ENCODE measurements at regions not wholly inside any gene's neighbourhood (a gene's known extent, or its start where the extent isn't known, plus 50 kb on each side); places are given as distances from the start of the nearest gene placed in this dataset.

- H3K4me3 ChIP-seq (ENCODE audit: low read length): no peak overlapping the region
- TF ChIP-seq CTCF (conservative IDR thresholded peaks at IDR 0.05; ENCODE audit: low read depth, low read length): no peak
- no peak for DNase-seq (ENCODE audit: low read depth)
Observed at GRCh38 chr5:167406513-167406912, 884.9 kb upstream of the WWC1 start.

DNA sequence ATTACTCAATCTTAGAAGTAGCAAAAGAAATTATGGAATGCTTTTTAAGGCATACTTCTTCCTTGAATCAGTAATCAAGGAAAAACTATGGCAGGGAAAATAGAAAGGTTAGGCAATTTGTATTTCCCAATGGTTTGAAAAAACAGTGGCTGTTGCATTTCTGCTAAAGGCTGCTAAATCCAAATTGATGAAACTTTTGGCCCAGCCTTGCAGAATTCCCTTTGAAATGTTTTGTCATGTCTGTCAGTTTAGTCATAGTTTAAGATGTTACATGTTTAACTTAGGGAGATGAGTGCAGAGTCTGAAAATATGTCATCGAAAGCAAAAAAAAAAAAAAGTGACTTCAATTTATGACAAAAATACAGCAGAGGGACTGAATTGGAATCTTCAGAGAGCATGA is 878.9 kb upstream of the WWC1 start:
- no peak overlapping the region for H3K4me3 ChIP-seq (ENCODE audit: low read length)
- DNase-seq (ENCODE audit: low read depth): no peak
- TF ChIP-seq CTCF (conservative IDR thresholded peaks at IDR 0.05; ENCODE audit: low read depth, low read length): no peak

DNA sequence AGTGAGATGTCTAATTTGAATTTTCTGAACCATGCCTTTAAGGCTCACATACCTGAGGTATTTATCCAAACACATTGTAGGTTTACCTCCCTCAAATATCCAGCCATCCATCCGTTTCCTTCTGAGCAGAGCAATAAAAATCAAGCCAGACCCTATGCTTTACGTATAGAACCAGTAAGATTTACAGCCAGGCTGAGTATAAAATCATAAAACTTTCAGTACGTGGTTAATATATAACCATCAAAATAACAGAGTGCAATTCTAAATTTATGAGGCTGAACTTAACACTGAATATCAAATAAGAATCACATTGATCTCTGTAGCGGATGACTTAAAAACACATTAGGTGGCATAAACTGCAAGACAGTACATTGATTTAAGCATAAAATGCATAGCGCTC is 877.9 kb upstream of the WWC1 start:
- H3K4me3 ChIP-seq (ENCODE audit: low read length): no peak overlapping the region
- no peak for TF ChIP-seq CTCF (conservative IDR thresholded peaks at IDR 0.05; ENCODE audit: low read depth, low read length)
- no peak for DNase-seq (ENCODE audit: low read depth)

DNA sequence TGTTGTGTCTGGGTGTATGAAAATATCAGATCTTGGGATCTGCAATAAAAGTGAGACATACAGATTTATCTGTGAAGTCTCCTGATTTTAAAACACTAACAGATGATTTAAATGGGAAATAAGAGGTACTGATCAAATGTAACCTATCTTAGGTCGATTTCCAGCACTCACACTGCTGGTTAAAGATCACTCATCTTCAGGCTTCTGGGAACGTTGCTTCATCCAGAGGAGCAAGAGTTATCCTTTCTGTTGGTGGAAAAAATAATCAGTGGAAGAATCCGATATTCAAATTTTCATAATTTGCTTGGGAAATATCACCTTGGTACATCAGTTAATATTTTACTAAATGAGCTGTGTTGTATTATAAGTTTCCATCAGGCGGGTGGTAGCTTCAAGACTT is 876.8 kb upstream of the WWC1 start:
- no peak overlapping the region for H3K4me3 ChIP-seq (ENCODE audit: low read length)
- DNase-seq (ENCODE audit: low read depth): no peak
- no peak for TF ChIP-seq CTCF (conservative IDR thresholded peaks at IDR 0.05; ENCODE audit: low read depth, low read length)

DNA sequence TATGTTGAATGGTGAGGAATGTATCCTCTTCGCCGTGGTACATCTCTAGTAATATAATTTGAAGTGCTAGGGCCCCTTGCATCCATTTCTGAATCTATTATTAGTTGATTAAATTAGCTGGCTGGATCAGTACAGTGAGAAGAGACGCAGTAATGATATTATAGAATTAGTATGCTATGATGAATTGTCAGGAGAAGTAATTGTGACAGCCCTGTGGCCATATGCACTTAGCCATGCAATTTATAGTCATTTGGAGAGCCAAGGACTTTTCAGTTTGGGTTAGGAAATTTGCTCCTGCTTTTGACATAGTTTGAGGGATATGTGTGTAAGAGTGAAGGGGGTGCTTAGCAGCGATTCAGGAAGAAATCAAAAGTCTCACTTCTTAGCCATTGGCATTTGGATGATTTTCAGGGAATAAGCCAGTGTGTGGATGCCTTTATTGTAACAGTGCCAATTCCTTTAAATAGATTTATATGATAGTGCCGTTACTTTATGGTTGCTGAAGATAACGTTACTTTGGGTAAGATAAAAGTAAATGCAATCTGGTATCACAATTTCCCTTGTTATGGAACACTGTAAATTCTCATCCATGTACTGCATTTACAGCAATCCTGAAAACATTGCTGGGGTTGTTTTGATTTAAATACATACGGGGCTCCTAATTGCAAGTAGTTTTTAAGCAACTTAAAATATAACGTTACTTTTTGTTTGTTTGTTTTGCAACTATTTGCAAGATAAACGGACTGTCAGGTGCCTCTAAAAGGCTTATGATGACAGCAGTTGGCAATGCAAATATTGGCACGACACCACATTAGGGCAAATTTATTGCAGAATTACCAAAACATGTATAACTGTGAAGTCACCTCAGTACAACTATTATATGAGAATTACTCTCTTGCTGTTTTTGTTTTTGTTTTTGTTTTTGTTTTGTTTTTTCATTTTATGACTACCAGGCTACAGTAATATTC is 875.4 kb upstream of the WWC1 start:
- no peak for DNase-seq (ENCODE audit: low read depth)
- no peak for TF ChIP-seq CTCF (conservative IDR thresholded peaks at IDR 0.05; ENCODE audit: low read depth, low read length)
- H3K4me3 ChIP-seq (ENCODE audit: low read length): no peak overlapping the region

DNA sequence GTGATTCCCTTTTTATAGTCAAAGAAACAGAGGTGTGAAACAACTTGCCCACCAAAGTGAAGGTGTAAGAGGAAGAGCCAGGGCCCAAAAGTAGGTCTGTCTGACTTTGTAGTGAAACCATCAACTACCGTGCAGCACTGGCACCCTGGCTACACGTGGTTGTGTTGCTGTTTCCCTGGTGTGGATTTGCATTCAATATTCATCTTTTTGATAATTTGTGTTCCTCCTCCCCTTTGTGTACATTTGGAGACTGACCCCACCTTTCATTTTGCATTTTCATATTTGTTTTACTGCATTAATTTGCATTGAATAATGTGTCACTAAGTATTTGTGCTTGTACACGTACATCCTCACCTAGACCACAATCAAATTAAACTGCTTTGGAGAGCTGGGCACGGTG is 873.8 kb upstream of the WWC1 start:
- TF ChIP-seq CTCF (conservative IDR thresholded peaks at IDR 0.05; ENCODE audit: low read depth, low read length): no peak
- no peak for DNase-seq (ENCODE audit: low read depth)
- no peak overlapping the region for H3K4me3 ChIP-seq (ENCODE audit: low read length)

GRCh38 chr5:167425161-167425560 is 866.3 kb upstream of the WWC1 start:
- no peak for DNase-seq (ENCODE audit: low read depth)
- TF ChIP-seq CTCF (conservative IDR thresholded peaks at IDR 0.05; ENCODE audit: low read depth, low read length): no peak
- no peak overlapping the region for H3K4me3 ChIP-seq (ENCODE audit: low read length)
